Epithelial cell of proximal tubule (primary cell): ENCODE measurements at regions not wholly inside any gene's neighbourhood (a gene's known extent, or its start where the extent isn't known, plus 50 kb on each side); places are given as distances from the start of the nearest gene placed in this dataset.

Experiments used
- DNase-seq: peaks from one replicate; pipeline ENCODE4 v3.0.0-alpha.2; 2011; ENCODE audit warnings: low read depth
- H3K4me3 ChIP-seq: 2 replicates; pipeline ENCODE4 v1.5.1; 2011; ENCODE audit warnings: low read depth, mild to moderate bottlenecking, low read length
- CTCF ChIP-seq: conservative IDR thresholded peaks from 2 replicates; pipeline ENCODE4 v1.5.1; 2012; ENCODE audit warnings: low read depth, mild to moderate bottlenecking, low read length

- TF ChIP-seq CTCF, result no peak
- no peak overlapping the region for H3K4me3 ChIP-seq
- DNase-seq, result no peak
These were observed 614.0 kb downstream of the USP25 start for GRCh38 chr21:16343776-16344175.

- DNase-seq, result no peak
- no peak overlapping the region for H3K4me3 ChIP-seq
- no peak for TF ChIP-seq CTCF
These were observed 616.0 kb downstream of the USP25 start for GRCh38 chr21:16345757-16346156.

GRCh38 chr21:16347223-16347622 lies 617.4 kb downstream of the USP25 start:
- H3K4me3 ChIP-seq, result no peak overlapping the region
- TF ChIP-seq CTCF, result no peak
- no peak for DNase-seq

GRCh38 chr21:16353764-16354163 lies 624.0 kb downstream of the USP25 start:
- H3K4me3 ChIP-seq, result no peak overlapping the region
- TF ChIP-seq CTCF, result no peak
- DNase-seq, result no peak

GRCh38 chr21:16357994-16358393 lies 628.2 kb downstream of the USP25 start:
- TF ChIP-seq CTCF, result no peak

GRCh38 chr21:16358784-16359183 lies 629.0 kb downstream of the USP25 start:
- H3K4me3 ChIP-seq, result no peak overlapping the region
- no peak for DNase-seq
- TF ChIP-seq CTCF, result no peak

More at GRCh38 chr21:16357994-16358393, 628.2 kb downstream of the USP25 start:
- no peak overlapping the region for H3K4me3 ChIP-seq
- DNase-seq, result no peak

- no peak for TF ChIP-seq CTCF
- no peak for DNase-seq
- no peak overlapping the region for H3K4me3 ChIP-seq
These were observed 633.3 kb downstream of the USP25 start for GRCh38 chr21:16363100-16363499.
